Suprapubic skin (tissue), 4 donors: ENCODE measurements at regions not wholly inside any gene's neighbourhood (a gene's known extent, or its start where the extent isn't known, plus 50 kb on each side); places are given as distances from the start of the nearest gene placed in this dataset.

Source experiments
- POLR2A ChIP-seq, 2 donors: fragments of 450-650 bp; IDR thresholded peaks; one replicate each; pipeline ENCODE4 v1.6.1; 2017; ENCODE audit warnings: antibody characterized with exemption in 2 of 2, mild to moderate bottlenecking in 2 of 2, moderate library complexity in 2 of 2
- POLR2AphosphoS5 ChIP-seq, 3 donors: sonication (generic); formaldehyde crosslinking; IDR thresholded peaks; one replicate each; pipeline ENCODE4 v1.6.1; 2017; ENCODE audit warnings: antibody characterized with exemption in 3 of 3
- TF ChIP-seq, protein P1 (sequence below), 2 donors: fragments of 200-600 bp in 1 of 2; fragments of 450-650 bp in 1 of 2; sonication (generic) in 1 of 2; IDR thresholded peaks; one replicate each; pipeline ENCODE4 v1.5.1; 2016 to 2019; ENCODE audit warnings: antibody characterized with exemption in 2 of 2, mild to moderate bottlenecking in 1 of 2, moderate library complexity in 1 of 2

DNA sequence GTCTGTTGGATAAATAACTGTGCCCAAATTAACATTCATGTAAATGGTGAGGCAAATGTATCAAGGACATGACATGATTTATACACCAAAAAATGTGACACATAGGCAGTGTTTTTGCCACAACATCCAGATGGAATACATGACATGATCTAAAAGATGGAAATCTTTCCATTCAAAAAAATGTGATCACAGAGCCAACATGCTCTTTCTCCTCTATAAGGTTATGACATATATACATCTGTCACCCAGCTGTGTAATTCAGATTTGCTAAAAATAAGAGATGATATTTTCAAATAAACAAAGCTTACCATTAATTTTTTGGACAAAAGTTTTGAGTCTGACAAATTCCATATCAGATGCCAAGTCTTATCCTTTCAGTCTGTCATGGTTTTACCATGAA is 95.5 kb upstream of the COL3A1 start:
- TF ChIP-seq POLR2A (IDR thresholded peaks at IDR 0.05) (no peak), POLR2AphosphoS5 (IDR thresholded peaks at IDR 0.05) (no peak)
- TF ChIP-seq, protein P1, sequence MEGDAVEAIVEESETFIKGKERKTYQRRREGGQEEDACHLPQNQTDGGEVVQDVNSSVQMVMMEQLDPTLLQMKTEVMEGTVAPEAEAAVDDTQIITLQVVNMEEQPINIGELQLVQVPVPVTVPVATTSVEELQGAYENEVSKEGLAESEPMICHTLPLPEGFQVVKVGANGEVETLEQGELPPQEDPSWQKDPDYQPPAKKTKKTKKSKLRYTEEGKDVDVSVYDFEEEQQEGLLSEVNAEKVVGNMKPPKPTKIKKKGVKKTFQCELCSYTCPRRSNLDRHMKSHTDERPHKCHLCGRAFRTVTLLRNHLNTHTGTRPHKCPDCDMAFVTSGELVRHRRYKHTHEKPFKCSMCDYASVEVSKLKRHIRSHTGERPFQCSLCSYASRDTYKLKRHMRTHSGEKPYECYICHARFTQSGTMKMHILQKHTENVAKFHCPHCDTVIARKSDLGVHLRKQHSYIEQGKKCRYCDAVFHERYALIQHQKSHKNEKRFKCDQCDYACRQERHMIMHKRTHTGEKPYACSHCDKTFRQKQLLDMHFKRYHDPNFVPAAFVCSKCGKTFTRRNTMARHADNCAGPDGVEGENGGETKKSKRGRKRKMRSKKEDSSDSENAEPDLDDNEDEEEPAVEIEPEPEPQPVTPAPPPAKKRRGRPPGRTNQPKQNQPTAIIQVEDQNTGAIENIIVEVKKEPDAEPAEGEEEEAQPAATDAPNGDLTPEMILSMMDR (IDR thresholded peaks at IDR 0.05), result no peak
